GM12891 (cell line): ENCODE measurements at regions not wholly inside any gene's neighbourhood (a gene's known extent, or its start where the extent isn't known, plus 50 kb on each side); places are given as distances from the start of the nearest gene placed in this dataset.

Source experiments
- PAX5 ChIP-seq: IDR thresholded peaks from 2 replicates; pipeline ENCODE4 v1.6.1; 2011; ENCODE audit warnings: low read length, moderate library complexity, mild to moderate bottlenecking; ENCODE audit not compliant: insufficient read depth, severe bottlenecking
- POLR2A ChIP-seq: IDR thresholded peaks from 2 replicates; pipeline ENCODE4 v1.6.1; 2011; ENCODE audit warnings: low read depth, low read length, control low read depth
- POLR2AphosphoS5 ChIP-seq: IDR thresholded peaks from 2 replicates; pipeline ENCODE4 v1.6.1; 2011; ENCODE audit warnings: low read depth, low read length, control low read depth
- POU2F2 ChIP-seq: IDR thresholded peaks from 2 replicates; pipeline ENCODE4 v1.6.1; 2011; ENCODE audit warnings: low read depth, mild to moderate bottlenecking, control low read depth, low read length, moderate library complexity
- SPI1 ChIP-seq: IDR thresholded peaks from 2 replicates; pipeline ENCODE4 v1.6.1; 2011; ENCODE audit warnings: low read depth, low read length, control low read depth
- TAF1 ChIP-seq: IDR thresholded peaks from 2 replicates; pipeline ENCODE4 v1.6.1; 2011; ENCODE audit warnings: low read depth, low read length, control low read depth

DNA sequence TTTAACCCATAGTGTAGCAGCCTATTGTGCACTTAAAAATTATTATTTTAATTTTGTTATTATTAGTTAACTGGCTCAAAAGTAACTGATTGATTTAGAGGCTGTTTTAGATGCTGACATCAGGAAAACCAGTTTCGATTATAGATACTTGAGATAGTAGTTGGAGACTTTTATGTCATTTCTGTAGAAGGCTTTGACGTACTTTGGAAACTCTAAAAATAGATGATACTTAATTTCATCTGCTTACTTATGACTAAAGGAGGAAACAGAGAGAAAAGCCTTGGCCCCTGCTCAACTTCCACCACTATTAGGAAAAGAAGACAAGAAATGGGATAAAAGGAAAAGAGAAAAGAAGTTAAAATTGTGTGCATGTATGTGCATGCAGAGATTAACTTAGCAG, 219.3 kb upstream of the HMGA2 start:
- TF ChIP-seq PAX5 (no peak), POLR2A (no peak), POLR2AphosphoS5 (no peak), TAF1 (no peak), SPI1 (no peak), POU2F2 (no peak)
